ENCODE measurements at regions not wholly inside any gene's neighbourhood (a gene's known extent, or its start where the extent isn't known, plus 50 kb on each side); places are given as distances from the start of the nearest gene placed in this dataset.

- Histone ChIP-seq H3K4me1 (no peaks in the 10 kb centered on the region), H3K27me3 (no peaks in the 10 kb centered on the region), H3K4me3 (no peak overlapping the region), H3K27ac (no peak overlapping the region), H3K9me3 (peaks cover 4 to 10% of the 10 kb centered on the region in 2 donors), H3K36me3 (no peaks in the 10 kb centered on the region)
- no peak for DNase-seq (ENCODE audit: low spot score)
- TF ChIP-seq CTCF (IDR thresholded peaks at IDR 0.05) = no peak
Observed at GRCh38 chr3:16079519-16079918, 95.0 kb upstream of the GALNT15 start.

GRCh38 chr3:16081661-16082060 lies 92.8 kb upstream of the GALNT15 start:
- no peak for TF ChIP-seq CTCF (IDR thresholded peaks at IDR 0.05)
- no peak for DNase-seq (ENCODE audit: low spot score)
- Histone ChIP-seq H3K36me3 (no peaks in the 10 kb centered on the region), H3K27ac (no peak overlapping the region), H3K4me1 (peaks cover 0 to 16% of the 10 kb centered on the region in 2 donors), H3K27me3 (no peaks in the 10 kb centered on the region), H3K4me3 (no peak overlapping the region), H3K9me3 (peaks cover 4 to 10% of the 10 kb centered on the region in 2 donors)

GRCh38 chr3:16084887-16085286 lies 89.6 kb upstream of the GALNT15 start:
- no peak for DNase-seq (ENCODE audit: low spot score)
- H3K27me3 ChIP-seq = no peaks in the 10 kb centered on the region
- H3K27ac ChIP-seq = peak overlapping the region in 1 of 2 donors; percentile 33
- H3K36me3 ChIP-seq = no peaks in the 10 kb centered on the region
- H3K4me1 ChIP-seq = peaks cover 0 to 16% of the 10 kb centered on the region in 2 donors
- TF ChIP-seq CTCF (IDR thresholded peaks at IDR 0.05) = no peak
- H3K9me3 ChIP-seq = peaks cover 4 to 10% of the 10 kb centered on the region in 2 donors
- no peak overlapping the region for H3K4me3 ChIP-seq

GRCh38 chr3:16085410-16085809 lies 89.1 kb upstream of the GALNT15 start:
- no peak for DNase-seq (ENCODE audit: low spot score)
- Histone ChIP-seq H3K4me3 (no peak overlapping the region), H3K27me3 (no peaks in the 10 kb centered on the region), H3K36me3 (no peaks in the 10 kb centered on the region), H3K4me1 (peaks cover 0 to 18% of the 10 kb centered on the region in 2 donors), H3K9me3 (peaks cover 4 to 10% of the 10 kb centered on the region in 2 donors), H3K27ac (peak overlapping the region in 1 of 2 donors; percentile 33)
- TF ChIP-seq CTCF (IDR thresholded peaks at IDR 0.05) = no peak

GRCh38 chr3:16085884-16086608 lies 88.4 kb upstream of the GALNT15 start:
- Histone ChIP-seq H3K9me3 (peaks cover 4 to 9% of the 10 kb centered on the region in 2 donors), H3K36me3 (no peaks in the 10 kb centered on the region), H3K27me3 (no peaks in the 10 kb centered on the region), H3K4me3 (no peak overlapping the region), H3K4me1 (peaks cover 0 to 21% of the 10 kb centered on the region in 2 donors), H3K27ac (peak overlapping the region in 1 of 2 donors; percentile 33)
- no peak for TF ChIP-seq CTCF (IDR thresholded peaks at IDR 0.05)
- DNase-seq (ENCODE audit: low spot score) = peak; percentile 63

- DNase-seq (ENCODE audit: low spot score) = no peak
- Histone ChIP-seq H3K27me3 (no peaks in the 10 kb centered on the region), H3K4me1 (peaks cover 0 to 21% of the 10 kb centered on the region in 2 donors), H3K27ac (no peak overlapping the region), H3K9me3 (peaks cover 1 to 2% of the 10 kb centered on the region in 2 donors), H3K4me3 (no peak overlapping the region), H3K36me3 (no peaks in the 10 kb centered on the region)
- no peak for TF ChIP-seq CTCF (IDR thresholded peaks at IDR 0.05)
Observed at GRCh38 chr3:16086690-16087089, 87.8 kb upstream of the GALNT15 start.

Data from right atrium auricular region (tissue), 2 donors.